Esophagus (tissue), 2 donors: ENCODE measurements at regions not wholly inside any gene's neighbourhood (a gene's known extent, or its start where the extent isn't known, plus 50 kb on each side); places are given as distances from the start of the nearest gene placed in this dataset.

Source experiments
- H3K27ac ChIP-seq, 2 donors: one replicate each; pipeline ENCODE4 v1.5.1; 2013; ENCODE audit warnings: low read depth in 2 of 2, mild to moderate bottlenecking in 2 of 2, inconsistent platforms in 1 of 2, low read length in 1 of 2, moderate library complexity in 1 of 2
- H3K27me3 ChIP-seq, 2 donors: one replicate each; pipeline ENCODE4 v1.6.1; 2013; ENCODE audit warnings: low read length in 2 of 2, control low read depth in 1 of 2, mild to moderate bottlenecking in 1 of 2; ENCODE audit not compliant: insufficient read depth in 2 of 2, control insufficient read depth in 1 of 2
- H3K36me3 ChIP-seq, 2 donors: one replicate each; pipeline ENCODE4 v1.6.1; 2013; ENCODE audit warnings: low read length in 1 of 2; ENCODE audit not compliant: control insufficient read depth in 2 of 2, insufficient read depth in 2 of 2
- H3K4me1 ChIP-seq, 2 donors: one replicate each; pipeline ENCODE4 v1.6.1; 2013; ENCODE audit warnings: low read length in 1 of 2; ENCODE audit not compliant: control insufficient read depth in 2 of 2, insufficient read depth in 2 of 2
- H3K4me3 ChIP-seq, 2 donors: one replicate each; pipeline ENCODE4 v1.5.1; 2013; ENCODE audit warnings: low read length in 2 of 2, mild to moderate bottlenecking in 2 of 2, low read depth in 1 of 2, moderate library complexity in 1 of 2
- H3K9me3 ChIP-seq, 2 donors: one replicate each; pipeline ENCODE4 v1.6.1; 2013; ENCODE audit warnings: mild to moderate bottlenecking in 2 of 2, low read depth in 1 of 2, low read length in 1 of 2, moderate library complexity in 1 of 2; ENCODE audit not compliant: control insufficient read depth in 2 of 2, insufficient read depth in 1 of 2
- WGBS, 2 donors: extraction: QIAGEN DNeasy Blood & Tissue Kit; methylation state at CpG; one replicate each; pipeline ENCODE4 v1.1.7; 2013; 5-methylcytosine and 5-hydroxymethylcytosine counted together
- donor health status: healthy with polysubstance abuse.
- donor health status: Bipolar disorder and iron deficiency.

- Histone ChIP-seq H3K27ac (no peak overlapping the region), H3K9me3 (no peaks in the 10 kb centered on the region), H3K4me1 (peaks cover 0 to 6% of the 10 kb centered on the region in 2 donors), H3K27me3 (no peaks in the 10 kb centered on the region), H3K4me3 (no peak overlapping the region), H3K36me3 (no peaks in the 10 kb centered on the region)
These were observed 169.5 kb upstream of the C2CD4B start for GRCh38 chr15:62334536-62334935.

GRCh38 chr15:62337934-62338333 is 172.8 kb upstream of the C2CD4B start:
- H3K27ac ChIP-seq: no peak overlapping the region

GRCh38 chr15:62338497-62338896 is 173.4 kb upstream of the C2CD4B start:
- Histone ChIP-seq H3K27me3 (no peaks in the 10 kb centered on the region), H3K4me1 (peaks cover 0 to 6% of the 10 kb centered on the region in 2 donors), H3K4me3 (no peak overlapping the region), H3K36me3 (no peaks in the 10 kb centered on the region), H3K9me3 (no peaks in the 10 kb centered on the region), H3K27ac (no peak overlapping the region)
- 77 to 78% methylated on average over 1 of the region's 1 CpG for WGBS, 2 donors

More at GRCh38 chr15:62337934-62338333, 172.8 kb upstream of the C2CD4B start:
- Histone ChIP-seq H3K36me3 (no peaks in the 10 kb centered on the region), H3K4me3 (no peak overlapping the region), H3K4me1 (peaks cover 0 to 6% of the 10 kb centered on the region in 2 donors), H3K9me3 (no peaks in the 10 kb centered on the region), H3K27me3 (no peaks in the 10 kb centered on the region)
- 61 to 64% methylated on average over 4 of the region's 4 CpGs for WGBS, 2 donors

- Histone ChIP-seq H3K27me3 (no peaks in the 10 kb centered on the region), H3K27ac (no peak overlapping the region), H3K4me3 (no peak overlapping the region), H3K9me3 (no peaks in the 10 kb centered on the region), H3K36me3 (no peaks in the 10 kb centered on the region), H3K4me1 (peaks cover 0 to 2% of the 10 kb centered on the region in 2 donors)
- WGBS, 2 donors: 91 to 92% methylated on average over 9 of the region's 9 CpGs
These were observed 177.9 kb upstream of the C2CD4B start for GRCh38 chr15:62342959-62343358.

- 88 to 93% methylated on average over 10 of the region's 10 CpGs for WGBS, 2 donors
- Histone ChIP-seq H3K27me3 (no peaks in the 10 kb centered on the region), H3K9me3 (no peaks in the 10 kb centered on the region)
These were observed 178.3 kb upstream of the C2CD4B start for GRCh38 chr15:62343397-62343796.

GRCh38 chr15:62344806-62345539 is 179.9 kb upstream of the C2CD4B start:
- 29% methylated on average over 21 of the region's 21 CpGs for WGBS, 2 donors
- Histone ChIP-seq H3K27ac (no peak overlapping the region), H3K27me3 (no peaks in the 10 kb centered on the region), H3K36me3 (no peaks in the 10 kb centered on the region), H3K9me3 (no peaks in the 10 kb centered on the region), H3K4me3 (no peak overlapping the region), H3K4me1 (no peaks in the 10 kb centered on the region)

More at GRCh38 chr15:62343397-62343796, 178.3 kb upstream of the C2CD4B start:
- peaks cover 0 to 2% of the 10 kb centered on the region in 2 donors for H3K4me1 ChIP-seq
- no peak overlapping the region for H3K27ac ChIP-seq
- H3K4me3 ChIP-seq: no peak overlapping the region
- no peaks in the 10 kb centered on the region for H3K36me3 ChIP-seq

- no peaks in the 10 kb centered on the region for H3K9me3 ChIP-seq
- no peak overlapping the region for H3K4me3 ChIP-seq
- H3K27ac ChIP-seq: no peak overlapping the region
- H3K4me1 ChIP-seq: no peaks in the 10 kb centered on the region
- H3K27me3 ChIP-seq: no peaks in the 10 kb centered on the region
- 83 to 91% methylated on average over 1 of the region's 1 CpG for WGBS, 2 donors
- H3K36me3 ChIP-seq: no peaks in the 10 kb centered on the region
These were observed 181.1 kb upstream of the C2CD4B start for GRCh38 chr15:62346168-62346567.

- Histone ChIP-seq H3K9me3 (no peaks in the 10 kb centered on the region), H3K36me3 (no peaks in the 10 kb centered on the region), H3K4me3 (no peak overlapping the region), H3K27ac (no peak overlapping the region), H3K27me3 (no peaks in the 10 kb centered on the region), H3K4me1 (no peaks in the 10 kb centered on the region)
- WGBS, 2 donors: 77 to 90% methylated on average over 3 of the region's 3 CpGs
These were observed 183.0 kb upstream of the C2CD4B start for GRCh38 chr15:62348118-62348517.

- Histone ChIP-seq H3K36me3 (no peaks in the 10 kb centered on the region), H3K4me3 (no peak overlapping the region), H3K27ac (no peak overlapping the region), H3K9me3 (no peaks in the 10 kb centered on the region), H3K4me1 (no peaks in the 10 kb centered on the region), H3K27me3 (no peaks in the 10 kb centered on the region)
- 80 to 82% methylated on average over 3 of the region's 3 CpGs for WGBS, 2 donors
These were observed 183.5 kb upstream of the C2CD4B start for GRCh38 chr15:62348623-62349022.

- H3K9me3 ChIP-seq: no peaks in the 10 kb centered on the region
- H3K4me1 ChIP-seq: no peaks in the 10 kb centered on the region
- no peak overlapping the region for H3K27ac ChIP-seq
- no peaks in the 10 kb centered on the region for H3K27me3 ChIP-seq
- H3K4me3 ChIP-seq: no peak overlapping the region
- 70 to 74% methylated on average over 3 of the region's 3 CpGs for WGBS, 2 donors
- H3K36me3 ChIP-seq: no peaks in the 10 kb centered on the region
These were observed 187.7 kb upstream of the C2CD4B start for GRCh38 chr15:62352817-62353216.
